Hematopoietic multipotent progenitor cell treated with erythropoietin and hydrocortisone succinate and interleukin-3 and kit ligand, for 15 days (in vitro differentiated cells): ENCODE measurements at regions not wholly inside any gene's neighbourhood (a gene's known extent, or its start where the extent isn't known, plus 50 kb on each side); places are given as distances from the start of the nearest gene placed in this dataset.

Experiments
- DNase-seq: peaks from one replicate; pipeline ENCODE4 v3.0.0-alpha.2; 2015; ENCODE audit warnings: low spot score

DNA sequence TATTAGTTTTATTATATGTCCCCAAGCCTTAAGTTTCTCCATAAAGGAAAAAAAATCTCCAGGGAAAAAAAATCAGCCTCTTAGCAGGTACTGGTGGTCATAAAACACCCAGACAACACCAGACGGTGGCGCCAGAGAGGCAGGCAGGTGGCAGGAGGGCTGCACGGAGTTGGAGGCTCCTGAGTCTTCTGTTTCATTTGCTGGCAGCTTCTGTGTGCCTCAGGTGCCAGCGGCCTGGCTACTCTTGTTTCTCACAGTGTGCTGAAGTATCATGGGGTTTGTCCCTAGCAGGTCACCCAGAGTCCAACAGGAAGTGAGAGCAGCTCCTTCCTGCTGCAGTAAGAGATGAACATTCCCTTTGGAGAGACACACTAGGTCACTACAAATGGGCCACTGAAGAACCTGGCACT, 123.3 kb upstream of the GADD45A start:
- peak; percentile 78 for DNase-seq

DNA sequence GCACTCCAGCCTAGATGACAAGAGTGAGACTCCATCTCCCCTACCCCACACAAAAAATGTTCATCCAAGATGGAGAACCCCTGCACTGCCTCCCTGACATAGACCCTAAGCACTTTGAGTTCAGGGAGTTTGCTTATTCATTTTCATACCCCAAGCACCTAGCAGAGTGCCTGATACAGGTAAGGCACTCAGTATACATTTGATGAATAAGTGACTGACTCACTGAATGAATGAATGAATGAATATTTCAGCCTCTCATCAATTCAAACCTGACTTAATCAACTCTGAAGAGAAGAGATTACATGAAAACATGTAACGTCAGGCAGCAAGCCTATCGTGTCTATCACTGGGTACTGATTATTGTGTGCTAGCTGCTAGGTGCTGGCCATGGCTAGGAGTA, 121.3 kb upstream of the GADD45A start:
- DNase-seq: no peak

DNA sequence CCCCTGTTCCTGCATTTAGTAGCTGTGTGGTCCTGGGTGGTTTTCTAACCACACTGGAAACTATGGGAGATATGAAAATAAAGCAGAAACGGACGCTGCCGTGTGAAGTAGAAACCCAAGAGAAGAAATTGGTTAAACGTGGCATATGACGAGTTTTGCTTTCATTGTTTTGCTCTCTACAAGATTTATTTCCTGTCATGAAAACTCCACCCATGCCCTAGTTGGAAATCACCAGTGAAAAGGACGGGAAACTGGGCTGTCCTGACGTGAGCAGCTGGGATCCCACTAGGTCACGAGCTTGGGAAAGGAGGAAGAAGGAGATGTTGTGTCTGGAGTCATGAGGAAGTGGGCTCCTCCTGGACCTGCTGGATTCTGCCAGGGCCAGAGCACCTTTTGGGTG, 120.8 kb upstream of the GADD45A start:
- no peak for DNase-seq

DNA sequence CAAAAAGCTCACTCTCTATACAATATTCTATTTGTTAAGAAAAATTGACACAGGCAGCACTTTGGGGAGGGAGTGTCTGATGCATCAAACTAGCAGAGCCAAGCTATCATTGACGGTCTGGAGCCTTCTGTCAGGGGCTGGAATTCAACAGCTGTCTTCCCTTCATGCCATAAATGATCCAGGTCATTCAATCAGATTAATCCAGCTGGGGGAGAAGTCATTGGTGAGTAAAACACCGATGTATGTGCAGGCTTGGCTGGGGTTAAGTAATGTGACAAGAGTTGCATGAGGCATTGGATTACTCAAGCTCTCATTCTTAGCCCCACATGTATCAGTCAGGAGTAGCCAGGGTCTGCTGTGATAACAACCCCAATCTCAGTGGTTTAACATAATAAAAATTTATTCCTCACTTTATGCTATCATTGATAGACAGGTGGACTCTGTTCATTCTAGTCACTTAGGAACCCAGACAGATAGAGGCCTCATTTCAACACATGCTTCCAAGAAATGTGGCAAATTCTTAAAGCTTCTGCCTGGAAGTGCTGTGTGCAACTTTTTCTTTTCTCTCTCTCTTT, 118.1 kb upstream of the GADD45A start:
- no peak for DNase-seq

DNA sequence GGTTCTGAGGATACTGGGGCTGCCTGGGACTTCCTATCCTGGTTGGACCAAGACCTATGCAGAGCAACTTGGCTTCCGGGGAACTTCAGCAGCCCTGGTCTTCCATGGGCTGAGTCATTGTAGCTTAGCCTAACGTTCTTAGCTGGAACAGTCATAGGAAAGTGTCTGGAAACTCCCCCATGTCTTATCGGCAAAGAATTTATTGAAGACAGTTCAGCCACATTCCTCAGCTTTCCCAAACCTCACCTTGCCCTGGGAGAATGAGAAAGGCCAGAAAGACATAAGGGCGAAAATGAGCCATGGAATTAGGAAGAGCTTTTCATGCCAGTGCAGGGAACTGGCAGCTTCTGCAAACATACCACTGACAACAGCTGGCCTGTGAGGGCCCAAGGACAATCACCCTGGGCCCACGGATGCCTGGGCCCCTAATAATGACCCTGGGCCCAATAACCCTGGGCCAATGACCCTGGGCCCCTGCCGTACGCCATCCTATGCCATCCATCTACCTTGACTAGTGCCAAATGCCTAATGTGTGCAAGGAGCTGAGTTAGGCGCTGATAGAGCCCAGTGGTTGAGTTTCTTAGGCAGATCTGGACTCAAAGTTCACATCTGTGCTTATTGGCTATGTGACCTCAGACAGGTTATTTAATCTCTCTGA, 114.4 kb upstream of the GADD45A start:
- no peak for DNase-seq

DNA sequence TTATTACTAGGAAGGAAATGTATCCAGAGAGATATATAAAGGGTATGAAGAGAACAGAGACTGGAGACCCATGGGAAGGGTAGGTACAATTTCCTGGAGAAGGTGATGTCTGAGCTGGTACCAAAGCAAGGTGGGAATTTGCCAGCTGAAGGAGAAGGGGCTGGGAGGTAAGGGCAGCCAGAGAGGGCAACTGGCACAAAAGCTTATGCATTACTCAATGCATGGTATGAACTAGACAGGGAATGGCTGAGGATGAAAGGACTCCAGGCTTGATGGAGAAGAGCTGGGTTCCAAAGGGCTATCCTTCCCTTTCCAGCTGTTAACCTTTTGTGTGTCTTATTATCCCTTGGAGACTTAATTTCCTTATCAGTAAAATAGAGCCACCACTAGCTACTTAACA, 113.6 kb upstream of the GADD45A start:
- DNase-seq: no peak

DNA sequence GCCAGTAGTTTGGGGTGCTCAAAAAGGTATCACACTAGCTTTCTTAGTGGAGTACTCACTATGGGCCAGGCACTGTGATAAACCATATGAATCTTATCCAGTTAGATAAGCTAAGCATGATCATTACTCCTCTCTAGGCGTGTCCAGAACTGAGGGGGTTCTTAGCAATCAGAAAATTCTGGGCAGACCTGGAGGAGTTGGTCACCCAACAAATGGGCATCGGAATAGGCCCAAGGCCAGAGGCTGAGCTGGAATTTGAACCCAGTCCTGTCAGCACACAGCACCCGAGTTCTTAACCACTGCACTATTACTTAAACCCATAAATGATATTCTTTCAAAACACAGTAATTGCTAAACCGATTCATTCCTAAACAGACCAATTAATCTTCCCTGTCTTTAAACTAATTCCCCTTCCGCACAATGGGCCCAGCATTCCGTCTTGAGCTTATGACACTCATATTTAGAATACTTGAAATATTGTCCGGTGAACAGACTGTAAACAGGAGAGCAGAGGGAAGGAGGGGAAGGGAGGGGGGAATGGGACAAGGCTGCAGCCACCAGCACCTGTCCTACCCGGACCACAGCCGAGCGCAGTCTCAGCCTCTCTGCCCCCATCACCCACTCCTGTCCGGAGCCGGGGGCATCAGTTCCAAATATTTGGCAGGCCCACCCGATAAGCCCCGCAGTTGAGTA, 113.0 kb upstream of the GADD45A start:
- no peak for DNase-seq

DNA sequence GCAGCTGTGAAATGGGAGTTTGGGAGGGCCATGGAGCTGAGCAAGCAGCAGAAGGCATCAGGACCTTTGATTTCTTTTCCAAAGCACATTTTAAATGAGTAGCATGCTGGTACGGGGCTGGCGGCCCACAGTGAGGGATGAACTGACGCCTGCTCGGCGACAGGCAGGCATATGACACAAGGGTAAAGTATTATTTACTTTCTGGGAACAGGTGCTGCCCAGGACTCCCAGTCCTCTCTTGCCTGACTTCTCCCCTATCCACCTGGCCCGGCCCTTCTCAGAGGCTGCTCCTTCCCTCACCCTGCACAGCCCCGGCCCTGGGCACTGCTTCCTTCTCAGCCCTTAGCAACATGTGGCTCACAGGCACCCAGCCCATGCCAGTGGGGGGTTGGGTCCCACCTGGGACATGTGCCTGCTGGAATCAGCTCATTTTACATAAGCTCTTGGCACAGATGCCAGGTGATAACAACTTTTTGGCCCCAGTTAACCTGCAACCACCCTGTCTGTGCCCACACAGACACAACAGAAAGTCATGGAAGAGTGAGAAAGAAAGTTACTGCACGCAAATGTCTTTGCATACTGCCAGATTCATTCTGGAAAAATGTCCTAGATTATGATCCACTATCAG, 112.3 kb upstream of the GADD45A start:
- DNase-seq: no peak

DNA sequence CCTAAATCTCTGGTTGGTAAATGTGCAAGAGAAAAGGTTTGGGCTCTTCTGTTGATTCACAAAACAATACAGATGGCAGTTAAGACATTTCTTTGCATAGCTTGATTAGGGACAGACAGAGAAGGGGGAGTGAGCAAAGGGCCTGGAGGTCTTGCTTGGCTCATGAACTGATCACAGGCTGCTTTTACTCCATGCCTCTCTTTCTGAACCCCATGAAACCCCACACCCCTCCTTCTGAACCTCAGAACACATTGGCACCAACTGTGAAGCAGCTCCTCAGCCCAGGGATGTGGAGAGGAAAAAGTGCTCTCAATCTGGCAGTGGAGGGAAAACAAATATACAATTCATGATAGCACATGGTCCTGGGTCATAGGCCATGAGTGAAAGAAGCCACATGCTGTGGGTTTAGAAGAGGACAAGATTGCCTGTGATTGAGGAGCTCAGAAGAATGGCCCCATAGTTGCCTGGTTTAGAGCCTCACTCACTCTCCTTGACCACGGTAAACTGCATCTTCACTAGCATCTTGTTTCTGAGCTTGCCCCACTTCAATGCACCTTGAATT, 111.6 kb upstream of the GADD45A start:
- no peak for DNase-seq

DNA sequence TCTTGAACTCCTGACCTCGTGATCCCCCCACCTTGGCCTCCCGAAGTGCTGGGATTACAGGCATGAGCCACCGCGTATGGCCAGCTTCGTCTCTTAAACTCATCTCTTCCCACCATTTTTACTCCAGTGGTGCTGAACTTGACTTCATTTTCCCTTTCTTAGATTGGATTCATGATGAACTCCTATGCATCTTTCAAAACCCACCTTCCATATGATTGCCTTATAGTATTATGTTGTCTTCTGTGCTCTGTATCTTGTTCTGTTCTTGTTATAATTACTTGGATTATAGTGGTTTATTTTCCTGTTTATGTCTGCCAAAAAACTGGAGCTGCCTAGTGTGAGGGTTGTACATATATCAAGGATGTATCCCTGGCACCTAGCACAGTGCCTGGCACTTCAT, 110.8 kb upstream of the GADD45A start:
- no peak for DNase-seq

DNA sequence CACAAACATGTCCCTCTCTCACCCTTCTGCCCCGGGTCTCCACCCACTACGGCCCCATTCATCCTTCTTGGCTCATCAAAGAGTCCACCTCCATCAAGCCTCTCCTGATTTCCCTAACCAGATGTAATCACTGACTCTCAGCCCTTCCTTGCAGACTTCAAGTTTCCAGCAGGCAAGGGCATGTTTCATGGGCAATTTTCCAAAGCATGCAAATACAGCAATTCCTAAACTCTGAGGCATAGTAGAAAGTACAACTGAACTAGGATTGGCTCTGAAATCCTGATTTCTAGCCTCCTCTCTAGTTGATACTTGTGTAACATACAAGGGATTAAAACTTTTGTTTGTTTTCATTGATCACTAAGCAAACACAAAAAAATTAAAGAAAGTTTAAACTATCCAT, 109.1 kb upstream of the GADD45A start:
- DNase-seq: no peak

DNA sequence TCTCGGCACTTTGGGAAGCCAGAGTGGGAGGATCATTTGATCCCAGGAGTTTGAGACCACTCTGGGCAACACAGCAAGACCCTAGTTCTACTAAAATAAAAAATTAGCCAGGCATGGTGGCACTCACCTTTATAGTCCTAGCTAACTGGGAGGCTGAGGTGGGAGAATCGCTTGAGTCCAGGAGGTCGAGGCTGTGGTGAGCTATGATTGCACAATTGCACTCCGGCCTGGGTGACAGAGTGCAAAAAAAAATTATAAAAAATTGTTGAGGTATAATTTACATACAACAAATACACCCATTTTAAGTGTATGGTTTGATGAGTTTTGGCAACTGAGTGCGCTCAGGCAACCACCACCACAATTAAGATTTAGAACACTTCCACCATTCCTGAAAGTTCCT, 108.5 kb upstream of the GADD45A start:
- DNase-seq: no peak

DNA sequence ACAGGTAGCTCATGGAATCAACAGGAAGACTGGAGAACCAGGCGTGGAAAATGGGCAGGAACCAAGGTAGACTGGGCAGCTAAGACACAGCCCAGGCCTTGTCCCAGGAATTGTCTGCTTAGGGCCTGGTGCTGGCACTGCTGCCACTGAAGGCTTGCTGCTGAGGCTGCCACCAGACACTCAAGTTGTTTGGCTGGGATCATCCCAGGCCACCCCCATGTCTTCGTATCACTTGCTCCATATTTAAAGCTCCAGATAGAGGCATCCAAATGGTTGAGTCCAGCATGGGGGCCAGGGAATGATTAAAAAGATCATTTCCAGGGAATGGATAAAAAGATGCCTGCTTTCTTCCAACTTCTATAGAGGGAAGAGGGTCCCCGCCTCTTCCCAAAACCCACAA, 107.4 kb upstream of the GADD45A start:
- no peak for DNase-seq

DNA sequence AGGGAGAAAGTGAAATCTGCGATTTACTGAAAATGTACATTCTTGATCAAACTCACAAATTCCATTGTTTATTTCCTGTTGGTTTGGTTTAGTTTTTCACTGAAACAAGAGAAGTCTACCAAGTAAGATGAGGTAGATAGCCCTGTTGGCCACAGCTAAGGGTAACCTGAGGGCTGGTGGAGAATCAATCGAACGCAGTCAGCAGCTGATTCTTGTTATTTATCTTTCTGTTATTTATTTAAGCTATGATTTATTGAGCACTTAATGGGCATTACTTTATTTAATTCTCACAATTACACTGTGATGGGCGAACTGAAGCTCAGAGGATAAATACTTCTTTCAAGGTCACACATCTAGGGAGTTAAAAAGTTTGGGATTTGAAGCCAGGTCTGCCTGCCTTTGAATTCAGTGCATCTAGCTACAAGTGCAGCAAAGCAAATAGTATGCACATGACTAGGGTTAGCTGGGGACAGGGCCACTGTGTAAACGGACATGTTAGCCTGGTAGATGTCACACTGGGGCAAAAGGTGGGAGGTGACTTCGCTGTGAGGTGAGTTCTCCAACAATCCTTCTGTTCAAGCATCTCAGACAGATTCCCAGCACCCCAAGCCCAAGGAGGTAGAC, 106.5 kb upstream of the GADD45A start:
- DNase-seq: no peak

DNA sequence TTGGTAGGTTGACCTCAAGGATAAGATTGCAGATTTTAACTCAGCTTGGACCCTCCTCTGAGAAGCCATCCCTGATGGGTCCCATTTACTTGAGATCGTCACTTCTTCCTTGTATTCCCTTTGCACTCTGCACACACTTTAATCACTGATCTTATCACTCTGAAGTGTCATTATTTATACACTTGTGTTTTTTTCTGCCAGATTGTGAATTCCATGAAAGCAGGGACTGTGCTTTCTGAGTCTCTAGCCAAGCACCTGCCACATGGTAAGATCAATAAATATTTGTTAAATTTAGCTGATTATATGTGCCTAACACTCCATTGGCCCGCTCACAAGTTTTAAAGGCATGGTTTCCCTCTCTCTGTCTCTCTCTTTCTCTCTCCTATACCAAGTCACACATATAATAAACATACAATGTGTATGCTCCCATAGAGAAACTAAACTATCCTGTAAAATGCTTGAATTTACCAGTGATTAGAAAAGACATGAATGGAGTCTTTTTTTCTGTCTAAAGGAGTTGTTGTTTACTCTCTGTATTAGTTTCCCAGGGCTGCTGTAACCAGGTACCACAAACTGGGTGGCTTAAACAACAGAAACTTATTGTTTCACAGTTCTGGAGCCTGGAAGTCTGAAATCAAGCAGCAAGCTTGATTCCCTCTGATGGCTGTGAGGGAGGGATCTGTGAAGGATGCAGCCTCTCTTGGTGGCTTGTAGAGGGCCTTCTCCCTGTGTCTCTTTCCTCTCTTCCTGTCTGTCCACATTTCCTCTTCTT, 105.2 kb upstream of the GADD45A start:
- DNase-seq: no peak

DNA sequence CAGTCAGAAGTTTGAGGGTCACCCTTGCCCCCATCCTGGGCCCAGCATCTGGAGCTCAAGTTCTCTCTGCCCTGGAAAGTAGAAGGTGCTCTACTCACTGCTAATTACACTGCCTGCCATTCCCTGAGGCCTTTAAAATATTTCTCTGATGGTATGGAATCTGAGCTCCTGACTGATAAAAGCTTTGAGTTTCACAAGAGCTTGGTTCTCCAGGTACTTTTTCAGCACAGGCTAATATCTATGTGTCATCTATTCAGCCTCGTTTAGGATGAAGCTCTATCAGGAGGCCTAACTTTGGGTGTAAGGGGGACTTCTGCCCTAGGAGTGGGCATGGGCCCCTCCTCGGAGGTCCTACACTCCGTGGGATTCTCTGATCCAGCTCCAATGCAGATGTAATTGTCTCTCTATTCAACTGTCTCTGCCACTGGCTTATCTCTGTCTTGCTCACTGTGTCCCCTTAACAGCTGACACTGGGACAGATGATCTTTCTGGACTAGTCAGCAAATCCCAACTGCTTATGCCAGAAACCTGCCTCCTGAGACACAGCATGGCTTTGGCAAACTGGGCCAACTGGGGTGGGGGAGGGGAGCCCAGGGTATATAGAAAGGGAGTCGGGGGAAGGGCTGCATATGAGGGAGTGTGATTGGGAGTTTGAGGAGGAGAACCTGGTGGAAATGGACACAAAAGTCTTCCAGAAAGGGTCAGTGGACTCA, 104.2 kb upstream of the GADD45A start:
- no peak for DNase-seq

DNA sequence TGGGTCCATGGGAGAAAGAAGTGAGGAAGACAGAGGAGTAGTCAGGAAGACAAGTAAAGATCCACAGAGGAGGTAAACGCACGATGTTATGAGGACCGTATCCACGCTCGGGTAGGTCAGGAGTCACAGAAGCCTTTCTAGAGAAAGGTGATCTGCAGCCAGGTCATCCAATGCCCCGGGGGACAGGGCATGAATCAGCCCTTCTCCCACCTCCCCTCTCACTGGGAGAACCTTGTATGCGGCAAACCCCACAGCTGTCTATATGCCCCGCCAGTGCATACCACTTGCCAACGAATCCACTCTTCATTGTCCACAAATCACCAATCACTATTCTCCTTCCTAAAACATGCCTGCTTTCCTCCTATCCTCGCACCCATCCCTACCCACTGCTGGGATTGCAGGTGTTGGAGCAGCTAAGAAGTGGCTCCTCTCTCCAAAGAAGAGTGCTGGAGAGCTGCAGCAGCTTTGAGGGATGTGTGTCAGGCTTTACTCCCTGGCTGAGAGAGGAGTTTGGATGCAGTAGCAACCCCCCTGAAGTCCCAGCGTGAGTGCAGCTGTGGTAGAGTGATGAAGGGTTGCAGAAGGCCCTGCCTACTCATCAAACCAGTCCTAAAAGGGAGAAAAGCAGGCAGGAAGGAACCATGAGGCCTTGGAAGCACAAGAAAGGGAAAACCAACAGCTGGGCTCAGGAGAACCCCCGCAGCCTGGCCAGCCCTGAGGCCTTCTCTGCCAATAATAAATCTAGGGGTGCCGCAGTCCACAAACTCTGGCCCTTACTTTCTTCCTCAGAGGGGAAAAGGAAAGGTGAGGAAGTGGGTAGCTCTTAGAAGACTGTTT, 102.2 kb upstream of the GADD45A start:
- DNase-seq: no peak

DNA sequence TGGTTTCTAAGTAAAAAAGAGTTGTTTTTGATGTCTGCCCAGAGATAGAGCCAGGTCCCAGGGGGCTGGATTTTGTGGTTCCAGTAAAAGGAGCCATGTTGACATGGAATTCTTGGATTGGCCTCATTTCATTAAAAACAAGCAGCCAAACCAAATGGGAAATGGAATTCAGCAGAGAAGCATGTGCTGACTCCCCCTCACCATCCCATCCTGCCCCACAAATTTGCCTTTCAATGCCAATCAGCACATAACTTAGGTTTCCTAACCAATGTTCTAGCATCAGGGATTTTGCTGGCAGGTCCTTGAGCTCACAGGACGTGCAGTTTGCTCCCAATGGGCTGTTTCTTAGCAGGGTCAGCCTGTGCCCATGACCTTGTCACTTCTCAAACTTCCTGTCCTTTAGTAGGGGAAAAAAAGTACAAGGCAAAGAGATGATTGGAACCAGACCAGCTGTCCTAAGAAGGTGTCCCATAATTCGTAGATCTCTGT, 101.5 kb upstream of the GADD45A start:
- DNase-seq: no peak

DNA sequence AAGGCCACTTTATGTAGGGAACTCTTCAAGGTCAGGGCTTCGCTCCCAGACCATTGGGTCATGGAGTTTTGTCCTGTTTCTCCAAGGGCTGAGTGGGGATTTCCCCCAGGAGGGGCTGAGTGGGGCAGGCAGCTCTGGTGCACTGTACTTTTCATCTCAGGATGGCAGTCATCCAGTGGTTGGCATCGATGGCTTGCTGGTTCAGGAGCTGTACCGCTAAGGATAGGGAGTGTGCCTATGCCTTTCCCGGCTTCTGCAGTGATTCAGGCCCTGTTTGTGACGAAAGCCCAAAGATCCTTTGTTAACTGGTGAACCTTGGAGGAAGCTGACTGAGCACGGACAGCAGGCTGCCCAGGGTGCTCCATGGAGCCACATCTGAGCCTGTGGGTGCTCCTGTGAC, 100.1 kb upstream of the GADD45A start:
- no peak for DNase-seq

DNA sequence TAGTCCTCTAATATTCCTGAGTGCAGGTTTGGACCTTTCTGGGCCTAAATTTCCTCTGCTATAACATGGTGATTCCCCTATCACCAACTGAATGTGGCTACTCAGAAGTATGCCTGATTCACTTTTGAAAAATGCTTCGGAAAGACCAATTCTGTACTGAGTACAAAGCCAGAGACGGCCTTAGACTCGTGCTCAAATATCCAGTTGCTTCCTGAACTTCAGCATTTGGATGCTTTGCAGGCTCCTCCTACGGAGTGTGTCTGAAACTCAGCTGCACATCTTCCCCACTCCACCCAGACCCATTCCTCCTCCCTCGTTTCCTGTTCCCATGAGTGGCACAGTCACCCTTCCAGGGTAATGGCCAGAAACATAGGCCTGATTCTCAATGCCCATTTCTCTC, 98.4 kb upstream of the GADD45A start:
- no peak for DNase-seq
